IMR-90 (cell line): ENCODE measurements at regions not wholly inside any gene's neighbourhood (a gene's known extent, or its start where the extent isn't known, plus 50 kb on each side); places are given as distances from the start of the nearest gene placed in this dataset.

Source experiments
- ATAC-seq: fragments of 200-7000 bp; cut with Tn5 transposase; 2 replicates; pipeline ENCODE4 v1.9.1; 2020; ENCODE audit warnings: low read depth, mild to moderate bottlenecking, moderate library complexity
- BruUV-seq: library from RNA; stranded (reverse); fragments of 400-500 nt; replicated peaks from 2 replicates; lab custom pipeline; 2021; lab: Mats Ljungman, UMichigan
- CTCF ChIA-PET: fragments of 300-600 bp; formaldehyde crosslinking; extraction: SDS; loops from one replicate; lab custom pipeline; 2021; ENCODE audit warnings: antibody characterized with exemption; lab: Yijun Ruan, JAX
- POLR2A ChIA-PET: fragments of 300-600 bp; sonication (Branson Sonifier 250); formaldehyde crosslinking; loops from one replicate; lab custom pipeline; 2022; ENCODE audit warnings: antibody characterized with exemption; ENCODE audit not compliant: unreplicated experiment; lab: Charles Lee
- DNase-seq: peaks from one replicate; pipeline ENCODE4 v3.0.0; 2013
- H2AFZ ChIP-seq: replicated peaks from 2 replicates; pipeline ENCODE3; 2013; ENCODE audit warnings: low read length, mild to moderate bottlenecking; ENCODE audit not compliant: poor library complexity
- H2AK5ac ChIP-seq: 2 replicates; pipeline ENCODE4 v1.6.1; 2013; ENCODE audit warnings: low read depth, low read length, inconsistent platforms
- H2AK9ac ChIP-seq: replicated peaks from 2 replicates; pipeline ENCODE3; 2013; ENCODE audit warnings: mild to moderate bottlenecking, low read depth, low read length, moderate library complexity; ENCODE audit not compliant: poor library complexity
- H2BK120ac ChIP-seq: 2 replicates; pipeline ENCODE4 v1.6.1; 2013; ENCODE audit warnings: low read depth, low read length, inconsistent platforms
- H2BK15ac ChIP-seq: 3 replicates; pipeline ENCODE4 v1.6.1; 2013; ENCODE audit warnings: low read depth, low read length, inconsistent platforms
- H2BK20ac ChIP-seq: 2 replicates; pipeline ENCODE4 v1.6.1; 2013; ENCODE audit warnings: low read depth, mild to moderate bottlenecking, inconsistent platforms, low read length, moderate library complexity
- H2BK5ac ChIP-seq: 2 replicates; pipeline ENCODE4 v1.6.1; 2013; ENCODE audit warnings: mild to moderate bottlenecking, low read depth, low read length, inconsistent platforms; ENCODE audit not compliant: poor library complexity, severe bottlenecking
- H3K14ac ChIP-seq: replicated peaks from 2 replicates; pipeline ENCODE4 v1.6.1; 2013; ENCODE audit warnings: low read depth, low read length, inconsistent platforms
- H3K18ac ChIP-seq: 2 replicates; pipeline ENCODE4 v1.6.1; 2013; ENCODE audit warnings: low read depth, low read length, control low read depth
- H3K23ac ChIP-seq: 2 replicates; pipeline ENCODE4 v1.6.1; 2013; ENCODE audit warnings: low read depth, low read length, inconsistent platforms
- H3K27ac ChIP-seq: 2 replicates; pipeline ENCODE4 v1.5.1; 2013; ENCODE audit warnings: mild to moderate bottlenecking, control low read depth, low read length; ENCODE audit not compliant: insufficient read depth
- H3K27me3 ChIP-seq: 2 replicates; pipeline ENCODE4 v1.6.1; 2013; ENCODE audit warnings: low read length; ENCODE audit not compliant: control insufficient read depth, insufficient read depth
- H3K36me3 ChIP-seq: 2 replicates; pipeline ENCODE4 v1.6.1; 2013; ENCODE audit warnings: low read length, mixed read lengths; ENCODE audit not compliant: control insufficient read depth, insufficient read depth
- H3K4ac ChIP-seq: 2 replicates; pipeline ENCODE4 v1.6.1; 2013; ENCODE audit warnings: low read depth, low read length, inconsistent platforms
- H3K4me1 ChIP-seq: 2 replicates; pipeline ENCODE4 v1.6.1; 2013; ENCODE audit warnings: low read length, mixed read lengths; ENCODE audit not compliant: control insufficient read depth, insufficient read depth
- H3K4me2 ChIP-seq: 2 replicates; pipeline ENCODE4 v1.6.1; 2013; ENCODE audit warnings: low read depth, mild to moderate bottlenecking, control low read depth, low read length, moderate library complexity
- H3K4me3 ChIP-seq: 2 replicates; pipeline ENCODE4 v1.5.1; 2013; ENCODE audit warnings: low read depth, mild to moderate bottlenecking, control low read depth, low read length, moderate library complexity; ENCODE audit not compliant: insufficient read depth
- H3K56ac ChIP-seq: 2 replicates; pipeline ENCODE4 v1.6.1; 2013; ENCODE audit warnings: low read length, inconsistent platforms; ENCODE audit not compliant: insufficient read depth; ENCODE audit errors: extremely low read depth
- H3K79me1 ChIP-seq, 2 experiments: 2 replicates each; pipeline ENCODE4 v1.6.1; 2013; ENCODE audit warnings: low read length in 2 of 2, inconsistent platforms in 1 of 2, low read depth in 1 of 2
- H3K9ac ChIP-seq: 2 replicates; pipeline ENCODE4 v1.6.1; 2013; ENCODE audit warnings: low read depth, low read length, control low read depth
- H3K9me1 ChIP-seq: 2 replicates; pipeline ENCODE4 v1.6.1; 2013; ENCODE audit warnings: low read length, inconsistent platforms; ENCODE audit not compliant: insufficient read depth
- H3K9me3 ChIP-seq: 2 replicates; pipeline ENCODE4 v1.6.1; 2013; ENCODE audit warnings: low read length; ENCODE audit not compliant: control insufficient read depth, insufficient read depth
- H4K20me1 ChIP-seq: 2 replicates; pipeline ENCODE4 v1.6.1; 2013; ENCODE audit warnings: low read length, inconsistent platforms; ENCODE audit not compliant: insufficient read depth
- H4K5ac ChIP-seq: 2 replicates; pipeline ENCODE4 v1.6.1; 2013; ENCODE audit warnings: mild to moderate bottlenecking, low read depth, low read length, control low read depth
- H4K8ac ChIP-seq, 2 experiments: 2 replicates each; pipeline ENCODE4 v1.6.1; 2013; ENCODE audit warnings: low read depth in 2 of 2, low read length in 2 of 2, control low read depth in 1 of 2, inconsistent platforms in 1 of 2
- H4K91ac ChIP-seq: 2 replicates; pipeline ENCODE4 v1.6.1; 2013; ENCODE audit warnings: low read depth, low read length, inconsistent platforms; ENCODE audit not compliant: insufficient read depth
- ELK1 ChIP-seq: fragments of 150-350 bp; IDR thresholded peaks from 2 replicates; pipeline ENCODE4 v1.6.1; 2016; ENCODE audit warnings: low read depth, mild to moderate bottlenecking, low read length, moderate library complexity, borderline replicate concordance
- MAZ ChIP-seq: IDR thresholded peaks from 2 replicates; pipeline ENCODE4 v1.6.1; 2012; ENCODE audit warnings: low read depth, mild to moderate bottlenecking, low read length, improper control_type of control experiment, moderate library complexity, borderline replicate concordance
- NFE2L2 ChIP-seq: fragments of 150-350 bp; IDR thresholded peaks from 2 replicates; pipeline ENCODE4 v1.6.1; 2016; ENCODE audit warnings: low read depth, mild to moderate bottlenecking, low read length
- POLR2A ChIP-seq: IDR thresholded peaks from 2 replicates; pipeline ENCODE4 v1.6.1; 2012; ENCODE audit warnings: mild to moderate bottlenecking, low read depth, low read length
- RCOR1 ChIP-seq: IDR thresholded peaks from 2 replicates; pipeline ENCODE4 v1.6.1; 2012; ENCODE audit warnings: mild to moderate bottlenecking, low read length, improper control_type of control experiment; ENCODE audit not compliant: insufficient replicate concordance
- WGBS, 2 experiments: methylation state at CpG; one replicate each; pipeline versions ENCODE4 v1.1.5 to v1.1.7; 2013; ENCODE audit warnings: missing lambda C conversion rate in 2 of 2; ENCODE audit not compliant: insufficient read length in 1 of 2; ENCODE audit errors: extremely low coverage in 2 of 2; 5-methylcytosine and 5-hydroxymethylcytosine counted together
- dilution Hi-C: fragments of 300-500 bp; cut with HindIII; formaldehyde crosslinking; loops from one replicate; pipeline ENCODE4 v1.14.3; 2018; ENCODE audit warnings: low sequenced_read_pairs; ENCODE audit not compliant: unreplicated experiment
- in situ Hi-C: fragments of 300-500 bp; cut with MboI; formaldehyde crosslinking; loops from 3 replicates; pipeline ENCODE4 v1.14.3; 2019; ENCODE audit warnings: low sequenced_read_pairs, inconsistent platforms, mixed read lengths
- intact Hi-C: fragments of 100-400 bp; cut with micrococcal nuclease; formaldehyde crosslinking; loops from 2 replicates; pipeline ENCODE4 v1.10.0; 2022

- Histone ChIP-seq H4K5ac (no peak overlapping the region), H3K9me1 (no peaks in the 10 kb centered on the region), H3K4me1 (no peaks in the 10 kb centered on the region), H2BK20ac (no peak overlapping the region), H3K9me3 (no peaks in the 10 kb centered on the region), H2AK9ac (no peak overlapping the region), H3K18ac (no peak overlapping the region), H3K4ac (no peak overlapping the region), H3K79me1 (no peaks in the 10 kb centered on the region), H3K56ac (no peak overlapping the region), H4K20me1 (no peaks in the 10 kb centered on the region), H4K8ac (no peak overlapping the region), H3K36me3 (no peaks in the 10 kb centered on the region), H4K91ac (no peak overlapping the region), H3K27ac (no peak overlapping the region), H3K27me3 (no peaks in the 10 kb centered on the region), H3K4me2 (no peak overlapping the region), H3K9ac (no peak overlapping the region), H3K4me3 (no peak overlapping the region), H2BK120ac (no peak overlapping the region), H3K23ac (no peak overlapping the region), H2BK15ac (no peak overlapping the region), H2BK5ac (no peak overlapping the region), H2AK5ac (no peak overlapping the region), H3K14ac (no peak overlapping the region), H2AFZ (no peak overlapping the region)
- TF ChIP-seq MAZ (no peak), RCOR1 (no peak), ELK1 (no peak), POLR2A (no peak), NFE2L2 (no peak)
- BruUV-seq: no TSS peak
- CTCF ChIA-PET: no interaction called here
- in situ Hi-C loops (no loop called here), intact Hi-C loops (no loop called here), dilution Hi-C loops (no loop called here)
- POLR2A ChIA-PET: no interaction called here
- DNase-seq (no peak), ATAC-seq (no peak)
- no CpG with 5 or more reads among the region's 1 CpG for WGBS, 2 experiments
These were observed 157.2 kb upstream of the CDH18 start for GRCh38 chr5:20145240-20145639.
